ENCODE measurements at regions not wholly inside any gene's neighbourhood (a gene's known extent, or its start where the extent isn't known, plus 50 kb on each side); places are given as distances from the start of the nearest gene placed in this dataset.

GRCh38 chr2:120680136-120680761, 55.4 kb upstream of the GLI2 start:
- TF ChIP-seq POLR2A (IDR thresholded peaks at IDR 0.05; ENCODE audit: low read depth, low read length): no peak
- no peak for TF ChIP-seq TAF1 (IDR thresholded peaks at IDR 0.05; ENCODE audit: low read depth, low read length)
- TF ChIP-seq POLR2AphosphoS5 (IDR thresholded peaks at IDR 0.05; ENCODE audit: low read depth, low read length): no peak
- TF ChIP-seq PAX5 (IDR thresholded peaks at IDR 0.05; ENCODE audit: insufficient read depth, low read length, severe bottlenecking): no peak
- no peak for TF ChIP-seq SPI1 (IDR thresholded peaks at IDR 0.05; ENCODE audit: low read depth, low read length)

All from GM12891 (cell line).